ENCODE measurements at regions not wholly inside any gene's neighbourhood (a gene's known extent, or its start where the extent isn't known, plus 50 kb on each side); places are given as distances from the start of the nearest gene placed in this dataset.
"Not testable (repeated sequence)": the region's sequence is repeated elsewhere in the genome, so short reads cannot be mapped to it uniquely, and the experiment has no call there.

DNA sequence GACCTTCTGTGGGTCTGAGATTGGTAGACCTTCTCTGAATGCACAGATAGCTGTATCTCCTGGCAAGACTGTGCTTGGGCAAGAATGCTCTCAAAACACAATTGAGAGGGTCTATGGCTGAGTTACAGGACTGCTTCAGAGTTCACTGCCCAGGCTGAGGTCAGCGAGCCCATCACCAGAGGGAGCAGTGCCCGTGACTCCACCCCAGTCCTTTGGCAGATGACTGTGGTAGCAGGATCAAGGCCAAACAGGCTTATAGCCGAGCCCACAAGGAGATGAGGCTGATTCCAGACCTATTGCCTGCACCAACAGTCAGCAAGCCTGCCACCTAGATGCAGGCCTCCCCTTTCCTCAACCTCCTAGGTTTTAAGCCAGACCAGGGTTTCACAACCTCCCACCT is 89.4 kb downstream of the CHRFAM7A start:
- H3K4me1 ChIP-seq; H3K36me3 ChIP-seq; H3K9me3 ChIP-seq; DNase-seq; H3K27me3 ChIP-seq; H3K4me3 ChIP-seq; intact Hi-C loops (cut with DNase I); H3K27ac ChIP-seq: not testable (repeated sequence)
- no CpG with 5 or more reads among the region's 3 CpGs for WGBS, 2 donors

Small RNAs in the stretch of these regions (small RNA-seq; reads per million reads assigned to genes)
- gene RNU6-17P: 0 reads per million in 3 donors
